ENCODE measurements at regions not wholly inside any gene's neighbourhood (a gene's known extent, or its start where the extent isn't known, plus 50 kb on each side); places are given as distances from the start of the nearest gene placed in this dataset.

DNA sequence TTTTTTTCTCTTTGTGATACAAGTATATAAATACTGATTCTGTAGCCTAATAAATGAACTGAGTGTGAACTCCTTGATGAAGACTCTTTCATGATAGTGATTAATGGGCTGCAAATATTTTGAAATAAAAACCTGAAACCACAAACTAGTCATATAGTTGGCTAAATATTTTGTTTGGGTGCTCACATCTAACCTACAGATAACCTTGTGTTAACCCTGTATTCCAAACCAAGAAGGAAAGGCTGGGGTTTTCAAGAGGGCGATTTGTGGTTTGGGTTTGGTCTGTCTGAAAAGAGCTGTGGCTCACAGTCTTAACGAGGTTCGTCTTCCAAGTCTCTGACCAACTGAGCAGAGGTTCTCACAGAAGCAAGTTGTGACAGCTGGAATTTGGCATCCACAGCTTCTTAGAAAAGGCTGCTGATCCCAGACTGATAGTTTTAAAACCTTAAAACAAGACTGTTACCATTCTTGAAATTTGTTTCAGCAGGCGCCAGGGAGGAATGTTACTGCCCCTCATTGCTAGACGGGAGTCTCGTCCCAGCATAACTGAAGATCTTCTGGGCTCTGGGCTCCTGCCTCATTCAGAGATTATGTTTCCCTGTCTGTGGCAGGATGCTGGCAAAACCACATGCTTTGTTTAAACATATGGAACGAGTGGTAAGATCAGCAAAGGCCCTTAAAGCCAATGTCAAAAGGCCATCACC is 736.4 kb upstream of the MARCKS start:
- H3K4me3 ChIP-seq, result no peak overlapping the region
- no peaks in the 10 kb centered on the region for H3K9me3 ChIP-seq
- H3K36me3 ChIP-seq, result no peaks in the 10 kb centered on the region
- intact Hi-C loops (cut with DNase I), result no loop called here
- H3K27me3 ChIP-seq, result no peaks in the 10 kb centered on the region
- DNase-seq, result no peak
- no peak overlapping the region for H3K27ac ChIP-seq
- TF ChIP-seq EP300 (IDR thresholded peaks at IDR 0.05) (no peak), POLR2A (IDR thresholded peaks at IDR 0.05) (no peak)
- TF ChIP-seq, protein P1, sequence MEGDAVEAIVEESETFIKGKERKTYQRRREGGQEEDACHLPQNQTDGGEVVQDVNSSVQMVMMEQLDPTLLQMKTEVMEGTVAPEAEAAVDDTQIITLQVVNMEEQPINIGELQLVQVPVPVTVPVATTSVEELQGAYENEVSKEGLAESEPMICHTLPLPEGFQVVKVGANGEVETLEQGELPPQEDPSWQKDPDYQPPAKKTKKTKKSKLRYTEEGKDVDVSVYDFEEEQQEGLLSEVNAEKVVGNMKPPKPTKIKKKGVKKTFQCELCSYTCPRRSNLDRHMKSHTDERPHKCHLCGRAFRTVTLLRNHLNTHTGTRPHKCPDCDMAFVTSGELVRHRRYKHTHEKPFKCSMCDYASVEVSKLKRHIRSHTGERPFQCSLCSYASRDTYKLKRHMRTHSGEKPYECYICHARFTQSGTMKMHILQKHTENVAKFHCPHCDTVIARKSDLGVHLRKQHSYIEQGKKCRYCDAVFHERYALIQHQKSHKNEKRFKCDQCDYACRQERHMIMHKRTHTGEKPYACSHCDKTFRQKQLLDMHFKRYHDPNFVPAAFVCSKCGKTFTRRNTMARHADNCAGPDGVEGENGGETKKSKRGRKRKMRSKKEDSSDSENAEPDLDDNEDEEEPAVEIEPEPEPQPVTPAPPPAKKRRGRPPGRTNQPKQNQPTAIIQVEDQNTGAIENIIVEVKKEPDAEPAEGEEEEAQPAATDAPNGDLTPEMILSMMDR (IDR thresholded peaks at IDR 0.05), result no peak
- WGBS, 3 donors, result 46 to 63% (median 53%) methylated on average over 7 of the region's 7 CpGs
- H3K4me1 ChIP-seq (ENCODE audit: insufficient read depth), result no peaks in the 10 kb centered on the region

DNA sequence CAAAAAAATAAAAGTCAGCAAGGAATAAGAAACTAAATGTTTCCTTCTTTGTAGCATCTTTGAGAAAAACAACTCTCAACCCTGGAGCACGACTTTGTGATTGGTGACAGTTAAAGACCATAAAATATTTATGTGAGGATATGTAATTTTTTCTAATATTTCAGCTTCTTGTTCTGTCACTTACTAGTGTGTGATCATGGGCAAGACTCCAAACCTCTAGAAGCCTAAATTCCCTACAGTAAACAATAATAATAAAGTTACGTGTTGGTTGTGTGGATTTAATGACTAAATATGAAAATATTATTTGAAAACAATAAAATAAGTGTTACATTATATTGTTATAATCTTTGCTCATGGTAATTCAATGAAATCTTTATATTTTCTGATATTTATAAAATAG is 735.6 kb upstream of the MARCKS start:
- intact Hi-C loops (cut with DNase I), result no loop called here
- 85 to 89% (median 88%) methylated on average over 2 of the region's 2 CpGs for WGBS, 3 donors
- Histone ChIP-seq H3K9me3 (no peaks in the 10 kb centered on the region), H3K27ac (no peak overlapping the region), H3K4me1 (ENCODE audit: insufficient read depth) (no peaks in the 10 kb centered on the region), H3K36me3 (no peaks in the 10 kb centered on the region), H3K4me3 (no peak overlapping the region), H3K27me3 (no peaks in the 10 kb centered on the region)
- DNase-seq, result no peak
- TF ChIP-seq EP300 (IDR thresholded peaks at IDR 0.05) (no peak), POLR2A (IDR thresholded peaks at IDR 0.05) (no peak)
- TF ChIP-seq, protein P1 (IDR thresholded peaks at IDR 0.05), result no peak

DNA sequence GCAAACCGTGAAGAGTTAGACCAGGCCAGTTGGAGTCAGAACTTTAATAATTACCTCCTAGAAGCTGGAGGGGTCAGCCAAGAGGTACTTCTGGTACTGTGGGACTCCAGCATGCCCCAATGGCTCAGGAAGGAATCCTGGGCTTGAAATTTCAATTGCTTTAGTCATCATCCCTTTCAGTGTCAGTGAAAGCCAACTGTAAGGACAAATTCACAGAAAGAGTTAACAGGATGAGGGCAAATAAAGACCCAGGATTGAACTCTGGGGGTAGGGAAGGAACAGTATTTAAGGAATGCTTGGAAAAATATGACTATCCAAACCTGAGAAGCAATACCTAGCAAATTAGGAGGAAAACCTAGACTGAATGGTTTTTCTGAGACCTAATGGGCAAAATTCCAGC is 735.1 kb upstream of the MARCKS start:
- no peak overlapping the region for H3K4me3 ChIP-seq
- no peaks in the 10 kb centered on the region for H3K9me3 ChIP-seq
- intact Hi-C loops (cut with DNase I), result no loop called here
- 50 to 71% (median 54%) methylated on average over 1 of the region's 1 CpG for WGBS, 3 donors
- DNase-seq, result no peak
- H3K27me3 ChIP-seq, result no peaks in the 10 kb centered on the region
- TF ChIP-seq, protein P1 (IDR thresholded peaks at IDR 0.05), result no peak
- no peak for TF ChIP-seq POLR2A (IDR thresholded peaks at IDR 0.05)
- no peak for TF ChIP-seq EP300 (IDR thresholded peaks at IDR 0.05)
- H3K36me3 ChIP-seq, result no peaks in the 10 kb centered on the region
- no peaks in the 10 kb centered on the region for H3K4me1 ChIP-seq (ENCODE audit: insufficient read depth)
- H3K27ac ChIP-seq, result no peak overlapping the region

DNA sequence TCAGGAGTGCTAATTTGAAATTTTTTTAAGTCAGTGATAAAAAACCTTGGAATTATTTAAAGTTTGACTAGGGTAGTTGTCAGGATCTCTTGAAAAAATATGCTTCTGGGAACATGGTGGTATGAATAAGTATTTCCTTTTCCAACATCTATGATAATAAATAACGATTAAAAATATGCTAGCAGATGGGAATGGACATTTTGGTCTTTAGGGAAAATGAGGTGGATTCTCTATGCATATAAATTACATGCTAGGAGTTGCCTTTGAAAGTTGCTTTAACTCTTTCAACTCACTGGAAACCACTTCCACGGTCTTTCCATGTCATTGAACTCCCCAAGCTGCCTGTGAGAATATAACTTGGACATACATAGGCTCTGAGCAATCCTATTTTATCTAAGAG is 731.5 kb upstream of the MARCKS start:
- H3K27me3 ChIP-seq, result no peaks in the 10 kb centered on the region
- H3K27ac ChIP-seq, result no peak overlapping the region
- TF ChIP-seq POLR2A (IDR thresholded peaks at IDR 0.05) (no peak), EP300 (IDR thresholded peaks at IDR 0.05) (no peak)
- TF ChIP-seq, protein P1 (IDR thresholded peaks at IDR 0.05), result no peak
- WGBS, 3 donors, result 45 to 54% (median 51%) methylated on average over 2 of the region's 2 CpGs
- DNase-seq, result no peak
- no peak overlapping the region for H3K4me3 ChIP-seq
- H3K4me1 ChIP-seq (ENCODE audit: insufficient read depth), result peaks cover 1% of the 10 kb centered on the region
- H3K9me3 ChIP-seq, result no peaks in the 10 kb centered on the region
- intact Hi-C loops (cut with DNase I), result no loop called here
- no peaks in the 10 kb centered on the region for H3K36me3 ChIP-seq

Data from ovary (tissue), 7 donors.